Upper lobe of left lung (tissue), 6 donors: ENCODE measurements at regions not wholly inside any gene's neighbourhood (a gene's known extent, or its start where the extent isn't known, plus 50 kb on each side); places are given as distances from the start of the nearest gene placed in this dataset.

Experiments used
- ATAC-seq, 2 donors: fragments of 200-7000 bp; cut with Tn5 transposase; one replicate each; pipeline ENCODE4 v1.9.1; 2022; ENCODE audit warnings: mild to moderate bottlenecking in 2 of 2, moderate library complexity in 2 of 2; ENCODE audit not compliant: low FRiP score in 2 of 2
- DNase-seq, 2 donors: peaks; one replicate each; pipeline ENCODE4 v3.0.0-alpha.2; 2019 to 2020
- H3K27ac ChIP-seq, 4 donors: fragments of 200-600 bp; sonication (generic); one replicate each; pipeline ENCODE4 v1.5.1; 2016 to 2019
- H3K27me3 ChIP-seq, 4 donors: fragments of 200-600 bp; sonication (generic); one replicate each; pipeline ENCODE4 v1.5.1; 2017 to 2019
- H3K36me3 ChIP-seq, 4 donors: fragments of 200-600 bp; sonication (generic); one replicate each; pipeline ENCODE4 v1.5.1; 2016 to 2019
- H3K4me1 ChIP-seq, 4 donors: fragments of 200-600 bp; sonication (generic); one replicate each; pipeline ENCODE4 v1.5.1; 2018 to 2019
- H3K4me3 ChIP-seq, 4 donors: fragments of 200-600 bp; sonication (generic); one replicate each; pipeline ENCODE4 v1.5.1; 2017 to 2019; ENCODE audit warnings: mild to moderate bottlenecking in 2 of 4, moderate library complexity in 1 of 4
- H3K9me3 ChIP-seq, 4 donors: fragments of 200-600 bp; sonication (generic); one replicate each; pipeline ENCODE4 v1.5.1; 2018 to 2019
- CTCF ChIP-seq, 6 experiments: fragments of 450-650 bp in 4 of 6; fragments of 200-600 bp in 2 of 6; sonication (generic) in 2 of 6; IDR thresholded peaks; one replicate each; pipeline ENCODE4 v1.5.1; 2016 to 2019; ENCODE audit warnings: antibody characterized with exemption in 6 of 6
- EP300 ChIP-seq, 4 donors: sonication (generic); formaldehyde crosslinking; IDR thresholded peaks; one replicate each; pipeline ENCODE4 v1.5.1; 2017; ENCODE audit warnings: antibody characterized with exemption in 4 of 4, control low read depth in 2 of 4
- POLR2A ChIP-seq, 4 donors: fragments of 450-650 bp; IDR thresholded peaks; one replicate each; pipeline ENCODE4 v1.5.1; 2016 to 2017; ENCODE audit warnings: antibody characterized with exemption in 4 of 4, mild to moderate bottlenecking in 2 of 4
- POLR2AphosphoS5 ChIP-seq, 2 donors: sonication (generic); formaldehyde crosslinking; IDR thresholded peaks; one replicate each; pipeline ENCODE4 v1.5.1; 2017; ENCODE audit warnings: antibody characterized with exemption in 2 of 2
- WGBS, 2 donors: methylation state at CpG; one replicate each; pipeline ENCODE4 v1.1.5; 2017 to 2018; 5-methylcytosine and 5-hydroxymethylcytosine counted together
- small RNA-seq, 4 donors: library from RNA; depleted of rRNA; stranded (forward); fragments of <200 nt; gene quantifications; one replicate each; pipeline ENCODE3, GENCODE V24; 2016
- donor health status: DM: no; HTN: no; CAD: no; lungs with moderate emphysema.
- donor health status: DM: no; HTN: yes; CAD: no; lungs with severe emphysema.

GRCh38 chr6:22227824-22228610 is 68.8 kb downstream of the PRL start:
- Histone ChIP-seq H3K9me3 (no peaks in the 10 kb centered on the region), H3K27ac (no peak overlapping the region), H3K4me3 (no peak overlapping the region), H3K36me3 (no peaks in the 10 kb centered on the region), H3K4me1 (no peaks in the 10 kb centered on the region), H3K27me3 (no peaks in the 10 kb centered on the region)
- DNase-seq (no peak), ATAC-seq (no peak)
- 37 to 39% methylated on average over 2 of the region's 2 CpGs for WGBS, 2 donors
- no peak for TF ChIP-seq POLR2AphosphoS5 (IDR thresholded peaks at IDR 0.05)
- no peak for TF ChIP-seq CTCF (IDR thresholded peaks at IDR 0.05)
- TF ChIP-seq EP300 (IDR thresholded peaks at IDR 0.05) = no peak
- no peak for TF ChIP-seq POLR2A (IDR thresholded peaks at IDR 0.05)

- Histone ChIP-seq H3K27me3 (no peaks in the 10 kb centered on the region), H3K4me3 (no peak overlapping the region), H3K36me3 (no peaks in the 10 kb centered on the region), H3K27ac (no peak overlapping the region), H3K9me3 (no peaks in the 10 kb centered on the region), H3K4me1 (no peaks in the 10 kb centered on the region)
- no peak for ATAC-seq
- TF ChIP-seq POLR2AphosphoS5 (IDR thresholded peaks at IDR 0.05) (no peak), CTCF (IDR thresholded peaks at IDR 0.05) (no peak), EP300 (IDR thresholded peaks at IDR 0.05) (no peak), POLR2A (IDR thresholded peaks at IDR 0.05) (no peak)
- 94 to 95% methylated on average over 7 of the region's 7 CpGs for WGBS, 2 donors
- no peak for DNase-seq
These were observed 65.8 kb downstream of the PRL start for GRCh38 chr6:22231050-22231449.

GRCh38 chr6:22231616-22232015 is 65.2 kb downstream of the PRL start:
- no peak for DNase-seq
- no peaks in the 10 kb centered on the region for H3K27me3 ChIP-seq
- no peak overlapping the region for H3K4me3 ChIP-seq
- no peaks in the 10 kb centered on the region for H3K4me1 ChIP-seq
- WGBS, 2 donors = 93 to 96% methylated on average over 4 of the region's 4 CpGs
- H3K27ac ChIP-seq = no peak overlapping the region
- no peaks in the 10 kb centered on the region for H3K36me3 ChIP-seq
- no peaks in the 10 kb centered on the region for H3K9me3 ChIP-seq
- no peak for ATAC-seq
- TF ChIP-seq POLR2AphosphoS5 (IDR thresholded peaks at IDR 0.05) (no peak), EP300 (IDR thresholded peaks at IDR 0.05) (no peak), POLR2A (IDR thresholded peaks at IDR 0.05) (no peak), CTCF (IDR thresholded peaks at IDR 0.05) (no peak)

- peak in 1 of 2 donors; percentile 11 for TF ChIP-seq POLR2AphosphoS5 (IDR thresholded peaks at IDR 0.05)
- no peak for TF ChIP-seq CTCF (IDR thresholded peaks at IDR 0.05)
- no peak for TF ChIP-seq POLR2A (IDR thresholded peaks at IDR 0.05)
- ATAC-seq (peak; percentile 15 to 35), DNase-seq (no peak)
- no peaks in the 10 kb centered on the region for H3K4me1 ChIP-seq
- WGBS, 2 donors = 63 to 66% methylated on average over 6 of the region's 6 CpGs
- H3K36me3 ChIP-seq = no peaks in the 10 kb centered on the region
- no peak overlapping the region for H3K27ac ChIP-seq
- H3K27me3 ChIP-seq = no peaks in the 10 kb centered on the region
- H3K4me3 ChIP-seq = no peak overlapping the region
- no peaks in the 10 kb centered on the region for H3K9me3 ChIP-seq
These were observed 60.0 kb downstream of the PRL start for GRCh38 chr6:22236626-22237414.

Small RNA genes in the stretch of these regions (small RNA-seq; reads per million reads assigned to genes)
- 0 reads per million in 4 donors for gene AL136313.1
